ENCODE measurements at regions not wholly inside any gene's neighbourhood (a gene's known extent, or its start where the extent isn't known, plus 50 kb on each side); places are given as distances from the start of the nearest gene placed in this dataset.

DNA sequence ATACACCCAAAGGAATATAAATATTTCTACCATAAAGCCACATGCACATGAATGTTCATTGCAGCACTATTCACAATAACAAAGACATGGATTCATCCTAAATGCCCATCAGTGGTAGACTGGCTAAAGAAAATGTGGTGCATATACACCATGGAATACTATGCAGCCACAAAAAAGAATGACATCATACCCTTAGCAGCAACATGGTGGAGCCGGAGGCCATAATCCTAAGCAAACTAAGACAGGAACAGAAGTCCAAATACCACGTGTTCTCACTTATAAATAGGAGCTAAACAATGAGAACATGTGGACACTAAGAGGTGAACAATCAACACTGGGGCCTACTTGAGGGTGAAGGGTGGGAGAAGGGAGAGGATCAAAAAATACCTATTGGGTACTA, 198.5 kb downstream of the BMP4 start:
- Histone ChIP-seq H3K27me3 (ENCODE audit: insufficient read depth, low read length) (no peaks in the 10 kb centered on the region), H3K9me2 (ENCODE audit: low read depth, low read length) (no peaks in the 10 kb centered on the region), H3K9me3 (ENCODE audit: low read length) (no peaks in the 10 kb centered on the region), H3F3A (ENCODE audit: insufficient read depth, low read length) (no peaks in the 10 kb centered on the region), H3K4me3 (ENCODE audit: low read depth, low read length, poor library complexity, severe bottlenecking) (no peak overlapping the region), H2AFZ (ENCODE audit: low read length) (no peak overlapping the region), H3K4me1 (ENCODE audit: insufficient read depth, low read length, severe bottlenecking) (no peaks in the 10 kb centered on the region), H3K27ac (ENCODE audit: low read depth, low read length, poor library complexity, severe bottlenecking) (no peak overlapping the region), H3K36me3 (ENCODE audit: insufficient read depth, low read length) (no peaks in the 10 kb centered on the region), H3K9ac (ENCODE audit: low read length) (no peak overlapping the region), H4K20me1 (ENCODE audit: insufficient read depth, low read length) (no peaks in the 10 kb centered on the region), H3K79me2 (ENCODE audit: insufficient read depth, low read length) (no peaks in the 10 kb centered on the region), H3K4me2 (ENCODE audit: low read length) (no peak overlapping the region)
- TF ChIP-seq EZH2 (IDR thresholded peaks at IDR 0.05; ENCODE audit: borderline replicate concordance, low read length): no peak
- TF ChIP-seq CTCF (IDR thresholded peaks at IDR 0.05; ENCODE audit: low read length): no peak

- Histone ChIP-seq H3K27ac (ENCODE audit: low read depth, low read length, poor library complexity, severe bottlenecking) (no peak overlapping the region), H3K9me2 (ENCODE audit: low read depth, low read length) (no peaks in the 10 kb centered on the region), H3K79me2 (ENCODE audit: insufficient read depth, low read length) (no peaks in the 10 kb centered on the region), H2AFZ (ENCODE audit: low read length) (no peak overlapping the region), H4K20me1 (ENCODE audit: insufficient read depth, low read length) (no peaks in the 10 kb centered on the region), H3K27me3 (ENCODE audit: insufficient read depth, low read length) (no peaks in the 10 kb centered on the region), H3K4me3 (ENCODE audit: low read depth, low read length, poor library complexity, severe bottlenecking) (no peak overlapping the region), H3K9me3 (ENCODE audit: low read length) (no peaks in the 10 kb centered on the region), H3K4me1 (ENCODE audit: insufficient read depth, low read length, severe bottlenecking) (no peaks in the 10 kb centered on the region), H3K4me2 (ENCODE audit: low read length) (no peak overlapping the region), H3F3A (ENCODE audit: insufficient read depth, low read length) (no peaks in the 10 kb centered on the region), H3K9ac (ENCODE audit: low read length) (no peak overlapping the region), H3K36me3 (ENCODE audit: insufficient read depth, low read length) (no peaks in the 10 kb centered on the region)
- TF ChIP-seq EZH2 (IDR thresholded peaks at IDR 0.05; ENCODE audit: borderline replicate concordance, low read length) (no peak), CTCF (IDR thresholded peaks at IDR 0.05; ENCODE audit: low read length) (no peak)
Observed at GRCh38 chr14:53757732-53758131, 198.9 kb downstream of the BMP4 start.

- no peaks in the 10 kb centered on the region for H3K4me1 ChIP-seq (ENCODE audit: insufficient read depth, low read length, severe bottlenecking)
- no peaks in the 10 kb centered on the region for H3K9me3 ChIP-seq (ENCODE audit: low read length)
- H3K36me3 ChIP-seq (ENCODE audit: insufficient read depth, low read length): no peaks in the 10 kb centered on the region
- no peaks in the 10 kb centered on the region for H4K20me1 ChIP-seq (ENCODE audit: insufficient read depth, low read length)
- no peak overlapping the region for H3K9ac ChIP-seq (ENCODE audit: low read length)
- no peaks in the 10 kb centered on the region for H3F3A ChIP-seq (ENCODE audit: insufficient read depth, low read length)
- TF ChIP-seq EZH2 (IDR thresholded peaks at IDR 0.05; ENCODE audit: borderline replicate concordance, low read length): no peak
- no peak for TF ChIP-seq CTCF (IDR thresholded peaks at IDR 0.05; ENCODE audit: low read length)
- H3K27ac ChIP-seq (ENCODE audit: low read depth, low read length, poor library complexity, severe bottlenecking): no peak overlapping the region
- H2AFZ ChIP-seq (ENCODE audit: low read length): no peak overlapping the region
- no peak overlapping the region for H3K4me3 ChIP-seq (ENCODE audit: low read depth, low read length, poor library complexity, severe bottlenecking)
- no peak overlapping the region for H3K4me2 ChIP-seq (ENCODE audit: low read length)
- H3K9me2 ChIP-seq (ENCODE audit: low read depth, low read length): no peaks in the 10 kb centered on the region
- H3K27me3 ChIP-seq (ENCODE audit: insufficient read depth, low read length): no peaks in the 10 kb centered on the region
- H3K79me2 ChIP-seq (ENCODE audit: insufficient read depth, low read length): no peaks in the 10 kb centered on the region
Observed at GRCh38 chr14:53751650-53752049, 205.0 kb downstream of the BMP4 start.
